GM18499 (cell line): ENCODE measurements at regions not wholly inside any gene's neighbourhood (a gene's known extent, or its start where the extent isn't known, plus 50 kb on each side); places are given as distances from the start of the nearest gene placed in this dataset.
"Not testable (repeated sequence)": the region's sequence is repeated elsewhere in the genome, so short reads cannot be mapped to it uniquely, and the experiment has no call there.

Experiments
- ATAC-seq: cut with Tn5 transposase; IDR thresholded peaks from one replicate; pipeline ENCODE4 v1.9.1; 2021; ENCODE audit warnings: moderate number of reproducible peaks; ENCODE audit not compliant: insufficient read depth, unreplicated experiment

DNA sequence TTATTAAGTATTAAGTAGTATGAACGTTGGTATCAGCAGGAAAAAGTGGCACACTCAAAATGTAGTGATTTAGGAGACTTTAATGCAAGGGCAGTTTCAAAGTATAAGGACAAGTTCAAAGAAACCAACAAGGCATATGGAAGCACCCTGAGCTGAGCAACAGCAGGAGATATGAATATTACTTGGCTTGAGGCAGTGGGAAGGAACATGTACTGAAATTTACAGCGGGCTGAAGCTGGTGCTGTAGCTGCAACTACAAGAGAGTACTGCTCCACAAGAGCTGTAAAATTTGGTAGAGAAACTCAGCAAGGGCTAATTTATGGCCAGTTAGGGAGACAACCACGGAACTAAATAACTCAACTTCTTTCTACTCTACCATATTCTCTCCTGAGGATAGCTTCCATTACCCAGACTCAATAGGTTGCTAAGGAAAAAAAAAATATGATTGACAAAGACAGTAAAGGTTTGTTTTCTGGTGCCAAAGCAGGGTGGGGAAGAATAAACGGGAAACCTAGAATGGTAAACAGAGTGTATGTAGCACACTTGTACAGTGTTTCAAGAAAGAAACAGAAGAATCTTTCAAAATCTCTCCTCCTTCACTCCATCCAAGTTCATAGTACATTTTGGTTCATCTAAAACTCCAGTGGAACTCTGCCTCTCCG lies 487.8 kb upstream of the MGAT4C start:
- ATAC-seq, result no peak

DNA sequence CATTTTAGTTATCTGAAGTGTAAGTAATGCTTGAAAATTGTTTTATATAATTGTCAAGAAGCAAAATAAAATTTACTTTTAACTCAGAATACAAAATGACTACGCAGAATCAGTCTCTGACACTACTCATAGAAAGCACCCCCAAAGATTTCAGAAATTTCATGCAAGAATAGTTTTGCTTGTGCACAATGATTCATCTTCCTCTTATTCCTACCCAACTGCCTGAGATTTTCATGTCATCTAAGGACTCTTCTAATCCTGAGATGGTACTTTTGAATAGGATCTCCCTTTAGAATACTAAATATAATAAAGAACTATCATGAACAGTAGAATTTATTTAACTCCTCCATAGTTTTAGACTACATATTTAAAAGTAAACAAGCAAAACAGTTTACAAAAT lies 485.3 kb upstream of the MGAT4C start:
- ATAC-seq, result no peak

DNA sequence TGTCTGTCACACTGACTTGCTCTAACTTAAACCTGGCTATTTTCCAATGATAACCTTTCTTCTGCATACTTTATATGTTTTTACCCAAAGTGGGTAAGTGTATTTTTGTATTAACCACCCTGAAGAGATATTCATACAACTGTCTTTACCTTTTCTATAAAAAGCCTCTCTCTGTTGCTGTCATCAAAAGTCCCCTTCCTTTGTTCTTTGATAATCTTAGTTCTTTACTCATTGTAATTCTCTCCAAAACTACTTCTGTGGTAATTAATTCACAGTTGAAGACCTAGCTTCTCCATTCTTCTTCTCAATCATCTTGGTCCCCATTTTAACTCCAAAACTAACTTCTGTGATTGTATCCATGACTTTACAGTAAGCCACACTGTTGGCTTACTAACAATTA lies 479.7 kb upstream of the MGAT4C start:
- ATAC-seq, result no peak

DNA sequence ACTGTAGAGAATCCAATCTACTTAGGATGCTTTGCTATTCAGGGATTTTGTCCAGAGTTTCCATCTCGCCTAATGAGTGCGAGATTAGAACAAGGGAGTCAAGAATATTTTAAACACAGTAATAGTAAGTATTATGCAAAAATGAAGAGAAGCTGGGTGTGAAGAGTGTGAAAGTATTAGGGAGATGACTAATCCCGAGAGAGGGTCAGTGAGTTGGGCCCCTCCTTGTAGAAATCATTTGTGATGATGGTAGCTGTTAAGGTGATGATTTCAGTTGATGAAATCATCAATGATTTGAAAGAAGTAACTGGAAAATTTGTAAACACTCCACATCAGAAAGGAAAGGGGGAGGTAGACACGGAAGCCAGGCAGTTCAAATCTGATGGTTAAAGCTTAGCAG lies 478.9 kb upstream of the MGAT4C start:
- ATAC-seq, result no peak

DNA sequence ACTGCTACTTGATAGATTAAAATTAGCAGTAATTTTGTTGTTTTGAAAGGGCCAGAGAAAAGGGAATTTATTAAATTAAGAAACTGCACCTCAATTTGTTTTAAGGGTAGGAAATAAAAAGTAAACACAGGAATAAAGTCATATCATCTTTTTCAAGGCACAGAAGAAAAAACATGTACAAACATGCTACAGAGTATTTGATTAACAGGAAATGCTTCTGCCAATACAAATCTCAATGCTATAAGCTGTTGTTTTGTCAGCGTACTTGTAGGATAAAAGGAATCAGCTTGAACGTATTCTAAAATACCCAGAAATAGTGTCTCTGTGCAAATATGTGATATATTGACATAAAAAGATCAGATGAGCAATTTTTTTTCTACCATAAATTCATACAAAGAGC lies 474.0 kb upstream of the MGAT4C start:
- ATAC-seq, result no peak

DNA sequence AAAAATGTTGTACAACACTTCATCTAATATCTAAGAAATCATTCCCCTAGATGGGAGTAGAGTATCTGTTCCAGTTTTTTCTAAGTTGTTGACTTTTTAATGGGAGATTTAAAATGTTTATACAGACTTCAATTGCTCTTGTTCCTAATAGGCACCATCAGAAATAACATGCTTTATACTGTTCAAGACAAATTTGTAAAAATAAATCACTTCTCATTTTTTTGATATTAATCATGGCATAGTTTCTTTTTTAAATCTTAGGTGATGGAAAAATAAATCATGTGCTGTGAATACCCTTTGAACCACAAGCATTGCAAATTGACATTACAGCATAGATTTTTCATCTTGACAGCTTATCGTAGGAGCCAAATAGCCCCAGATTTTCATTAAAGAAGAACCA lies 473.5 kb upstream of the MGAT4C start:
- no peak for ATAC-seq

DNA sequence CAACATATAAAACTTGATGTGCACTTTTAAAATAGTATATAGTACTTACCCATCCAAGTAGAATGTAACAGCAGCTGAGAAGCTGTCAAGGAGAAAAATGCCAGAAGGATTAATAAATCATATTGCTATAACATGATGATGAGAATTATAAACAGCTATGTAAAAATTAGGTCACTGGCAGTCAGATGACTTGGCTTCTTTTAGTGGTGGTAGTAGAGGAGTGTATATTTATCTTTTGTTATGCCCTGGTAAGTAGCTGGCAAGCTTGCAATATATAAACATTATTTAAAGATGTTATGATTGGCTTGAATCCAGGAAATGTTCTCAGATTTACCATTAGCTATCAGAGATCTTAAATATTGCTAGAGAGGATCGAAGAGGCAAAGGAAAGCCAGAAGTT lies 471.0 kb upstream of the MGAT4C start:
- no peak for ATAC-seq

DNA sequence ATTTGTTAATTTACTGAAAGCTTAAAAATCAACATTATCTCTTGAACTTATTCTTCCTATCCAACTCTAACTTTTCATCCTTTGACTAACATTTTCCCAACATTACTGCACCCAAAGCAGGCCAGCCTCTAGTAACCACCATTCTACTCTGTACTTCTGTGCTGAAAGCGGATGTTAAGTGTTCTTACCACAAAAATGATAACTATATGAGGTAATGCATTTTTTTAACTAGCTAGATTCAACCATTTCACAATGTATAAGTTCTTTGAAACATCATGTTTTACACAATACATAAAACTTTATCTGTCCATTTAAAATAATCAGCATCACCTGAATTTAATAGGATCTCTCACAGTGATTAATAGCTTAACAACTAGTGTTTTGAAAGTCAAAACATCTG lies 468.5 kb upstream of the MGAT4C start:
- no peak for ATAC-seq

DNA sequence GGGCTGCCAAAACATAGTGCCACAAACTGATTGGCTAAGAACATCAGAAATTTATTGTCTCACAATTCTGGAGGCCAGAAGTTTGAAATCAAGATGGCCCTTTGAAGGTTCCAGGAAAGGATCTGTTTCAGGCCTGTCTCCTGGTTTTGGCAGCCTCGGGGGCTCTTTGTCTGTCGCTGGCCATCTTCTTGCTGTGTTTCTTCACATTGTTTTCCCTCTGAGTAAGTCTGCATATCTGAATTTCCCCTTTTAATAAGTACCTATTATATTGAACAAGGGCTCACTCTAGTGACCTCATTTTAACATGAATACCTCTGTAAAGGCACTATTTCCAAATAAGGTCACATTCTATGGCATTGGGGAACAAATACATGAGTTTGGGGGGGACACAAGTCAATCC lies 467.1 kb upstream of the MGAT4C start:
- no peak for ATAC-seq

DNA sequence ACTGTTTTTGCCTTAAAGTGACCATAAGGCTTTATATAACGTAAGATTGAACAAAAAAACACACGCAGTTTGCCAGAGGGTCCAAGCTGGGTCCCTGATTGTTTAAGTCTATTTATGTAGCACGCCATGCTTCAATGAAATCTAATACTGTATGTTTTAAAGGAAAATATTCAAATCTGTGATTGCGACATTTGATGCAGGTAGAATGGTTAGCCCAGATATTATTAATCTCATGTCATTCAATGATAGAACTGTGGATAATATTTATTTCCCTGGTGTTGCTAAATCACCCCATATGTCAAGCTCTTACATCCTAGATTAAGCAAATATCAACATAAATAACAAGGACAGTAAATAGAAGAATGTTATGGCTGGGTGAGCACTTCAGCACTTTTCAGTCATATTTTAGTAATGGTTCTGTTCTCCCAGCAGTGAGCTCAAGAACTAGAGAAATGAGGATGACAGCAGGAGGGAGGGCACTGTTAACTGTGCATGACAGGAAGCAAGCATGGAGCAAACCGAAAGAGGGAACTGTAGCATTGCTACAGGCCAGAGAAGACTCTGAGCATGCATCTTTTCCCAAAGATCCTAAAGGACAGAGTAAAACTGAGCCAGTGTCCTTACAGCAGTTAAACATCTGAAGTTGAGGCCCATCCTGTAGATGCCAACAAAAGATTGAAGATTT lies 465.7 kb upstream of the MGAT4C start:
- no peak for ATAC-seq

DNA sequence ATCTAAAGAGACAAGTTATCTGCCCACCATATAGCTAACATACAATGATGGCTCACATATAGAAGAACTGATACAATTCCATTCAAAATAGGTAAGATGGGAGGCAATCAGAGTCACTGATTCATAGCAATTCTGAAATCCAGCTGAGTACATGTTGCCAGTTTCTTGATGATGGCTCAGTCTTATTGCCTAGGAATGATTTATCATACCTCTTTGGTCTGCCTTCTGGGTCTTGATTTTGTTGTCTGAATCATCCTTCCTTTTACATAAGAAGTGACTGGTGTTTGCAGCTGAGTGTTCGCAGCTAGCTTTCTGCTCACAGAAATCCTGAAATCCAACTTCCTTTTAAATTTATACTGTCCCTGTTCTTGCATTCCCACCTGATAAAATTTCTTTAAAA lies 463.2 kb upstream of the MGAT4C start:
- ATAC-seq, result no peak

DNA sequence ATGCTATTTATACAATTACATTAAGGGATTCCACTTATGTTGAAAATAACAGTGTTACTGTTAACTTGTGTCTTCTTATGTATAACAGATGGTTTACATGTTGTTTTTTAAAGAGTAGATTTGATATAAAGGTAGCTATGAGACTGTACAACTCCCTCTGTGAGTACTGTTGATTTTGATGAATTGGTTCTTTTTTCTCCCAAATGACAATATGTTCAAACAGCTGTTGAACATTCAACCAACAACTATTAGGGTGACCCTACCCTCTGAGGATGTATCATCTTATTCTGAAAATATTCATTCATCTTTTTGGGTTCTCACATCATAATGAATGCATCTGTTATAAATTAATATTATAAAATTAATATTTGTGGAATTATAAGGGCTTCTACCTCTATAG lies 456.9 kb upstream of the MGAT4C start:
- ATAC-seq, result no peak

DNA sequence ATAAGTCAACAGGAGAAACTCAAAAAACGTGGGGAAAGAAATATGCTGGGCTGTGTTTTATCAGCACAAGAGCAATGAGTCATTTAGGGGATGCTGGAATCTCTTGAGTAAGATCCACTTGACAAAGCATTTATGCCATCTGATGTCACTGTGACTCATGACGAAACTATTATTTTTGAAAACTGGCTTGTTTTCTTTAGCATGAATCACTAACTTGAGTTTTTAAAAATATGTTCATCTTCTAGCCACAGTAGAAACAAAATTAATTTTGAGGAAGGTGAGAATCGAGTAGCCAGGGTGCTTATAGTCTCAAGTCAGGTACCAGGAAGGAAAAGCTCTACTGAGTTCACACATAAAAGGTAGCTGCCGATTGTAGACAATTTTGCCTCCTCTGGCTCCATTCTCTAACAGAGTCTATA lies 456.2 kb upstream of the MGAT4C start:
- ATAC-seq, result no peak

DNA sequence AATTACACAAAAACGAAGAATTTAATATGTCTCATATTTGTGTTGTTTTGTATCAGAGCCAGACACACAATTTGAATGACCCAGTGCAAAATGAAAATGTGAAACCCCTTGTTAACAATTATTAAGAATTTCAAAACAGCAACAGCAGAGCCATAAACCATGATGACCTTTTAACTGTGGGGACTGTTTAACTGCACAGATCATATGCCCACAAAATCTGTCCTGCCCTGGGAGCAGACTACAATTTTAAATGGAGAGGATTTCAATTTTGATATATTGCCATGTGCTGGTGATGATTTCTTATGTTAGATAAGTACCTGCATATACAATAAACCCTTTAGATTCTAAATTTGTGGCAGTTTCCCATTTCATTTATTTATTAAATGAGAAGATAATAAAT lies 455.5 kb upstream of the MGAT4C start:
- ATAC-seq, result no peak

DNA sequence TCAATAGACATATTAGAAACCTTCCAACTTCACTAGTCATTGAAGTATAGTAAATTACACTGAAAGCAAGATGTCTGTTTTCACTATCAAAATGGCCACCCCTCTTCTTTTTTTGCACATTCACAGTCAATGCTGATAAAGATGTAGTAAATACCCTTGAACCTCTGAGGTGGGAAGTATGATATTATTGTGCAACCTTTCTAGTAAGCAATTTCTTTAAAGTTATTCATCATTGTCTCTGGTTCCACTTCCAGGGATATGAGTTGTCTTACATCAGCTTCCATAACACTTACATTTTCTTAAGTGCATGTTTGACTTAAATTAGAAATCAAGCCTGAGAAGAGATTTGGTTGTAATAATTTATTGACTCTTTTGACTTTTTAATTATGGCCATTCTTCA lies 453.9 kb upstream of the MGAT4C start:
- ATAC-seq, result no peak

DNA sequence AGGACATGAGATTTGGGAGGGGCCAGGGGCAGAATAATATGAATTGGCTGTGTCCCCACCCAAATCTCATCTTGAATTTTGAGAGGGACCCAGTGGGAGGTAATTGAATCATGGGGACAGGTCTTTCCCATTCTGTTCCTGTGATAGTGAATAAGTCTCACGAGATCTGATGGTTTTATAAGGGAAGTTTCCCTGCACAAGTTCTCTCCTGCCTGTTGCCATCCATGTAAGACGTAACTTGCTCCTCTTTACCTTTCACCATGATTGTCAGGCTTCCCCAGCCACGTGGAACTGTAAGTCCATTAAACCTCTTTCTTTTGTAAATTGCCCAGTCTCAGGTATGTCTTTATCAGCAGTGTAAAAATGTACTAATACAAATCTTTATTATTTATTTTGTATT lies 452.8 kb upstream of the MGAT4C start:
- ATAC-seq, result not testable (repeated sequence)

DNA sequence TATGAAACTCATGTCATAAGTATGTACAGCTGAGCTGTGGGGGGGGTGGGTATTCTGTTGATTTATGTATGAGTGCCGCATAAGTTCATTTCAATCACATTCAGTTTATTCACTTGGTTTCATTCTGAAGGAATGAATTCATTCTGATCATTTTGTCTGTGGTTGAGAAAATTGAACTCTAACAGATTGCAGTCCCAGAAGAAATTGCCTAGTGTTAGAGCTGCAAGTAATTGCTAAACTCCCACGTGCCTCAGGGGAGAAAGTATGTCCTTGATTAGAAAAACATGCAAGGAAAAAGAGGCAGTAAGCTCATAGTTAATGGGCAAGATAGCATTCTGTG lies 442.4 kb upstream of the MGAT4C start:
- ATAC-seq, result no peak

DNA sequence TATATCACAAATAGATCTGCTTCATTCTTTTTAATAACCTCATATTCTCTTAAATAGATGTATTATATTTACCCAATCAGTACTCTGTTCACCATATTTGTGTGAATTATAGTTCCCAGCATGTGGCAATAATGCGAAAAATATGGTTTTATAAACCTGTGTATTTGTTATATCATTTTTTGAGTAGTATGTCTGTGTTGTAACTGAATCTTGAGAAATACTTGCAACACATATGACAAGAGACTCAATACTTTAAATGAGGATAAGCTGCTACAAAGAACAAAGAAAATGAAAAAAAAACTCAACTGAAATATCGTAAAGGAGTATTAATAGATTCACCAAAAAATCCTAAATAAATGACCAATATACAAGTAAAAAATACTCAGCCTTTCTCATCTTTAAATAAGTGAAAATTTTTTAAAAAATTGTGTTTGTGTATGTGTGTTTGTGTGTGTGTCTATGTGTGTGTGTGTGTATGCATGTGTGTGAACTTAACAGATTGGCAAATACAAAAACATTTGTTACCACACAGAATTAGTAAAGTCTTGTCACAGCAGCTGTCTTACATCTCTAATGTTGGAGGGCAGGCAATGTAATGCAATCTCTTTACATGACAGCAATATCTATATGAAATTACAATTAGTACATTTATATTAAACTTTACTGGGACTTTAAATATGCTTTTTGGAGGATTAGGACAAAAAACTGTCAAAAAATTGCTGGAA lies 441.9 kb upstream of the MGAT4C start:
- no peak for ATAC-seq

DNA sequence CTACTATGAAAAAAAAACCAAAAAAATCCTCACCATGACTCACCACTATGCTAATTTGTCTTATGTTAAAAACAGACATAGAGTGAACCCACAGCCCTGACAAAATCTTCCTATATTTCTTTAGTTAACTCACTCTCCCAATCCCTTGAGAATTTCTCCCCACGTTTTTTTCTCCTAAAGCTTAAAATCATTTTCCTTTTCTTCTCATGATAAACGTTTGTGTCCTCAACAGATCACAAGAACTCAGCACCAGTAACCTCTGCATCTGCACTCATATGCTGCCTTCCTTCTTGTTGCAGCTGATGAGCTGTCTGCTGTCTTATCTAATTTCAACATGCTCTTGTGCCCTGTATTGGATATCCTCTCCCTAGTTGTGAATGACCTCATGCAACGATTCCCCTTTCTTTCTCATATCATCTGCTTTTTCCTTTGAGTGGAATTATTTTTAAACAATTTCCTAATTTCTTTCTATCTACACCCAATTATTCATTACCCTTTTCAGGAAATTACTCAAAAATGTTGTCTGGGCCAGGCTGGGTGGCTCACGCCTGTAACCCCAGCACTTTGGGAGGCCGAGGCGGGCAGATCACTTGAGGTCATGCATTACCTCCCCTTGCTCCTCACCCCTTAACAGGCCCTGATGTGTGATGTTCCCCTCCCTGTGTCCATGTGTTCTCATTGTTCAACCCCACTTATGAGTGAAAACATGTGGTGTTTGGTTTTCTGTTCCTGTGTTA lies 427.5 kb upstream of the MGAT4C start:
- ATAC-seq, result no peak

DNA sequence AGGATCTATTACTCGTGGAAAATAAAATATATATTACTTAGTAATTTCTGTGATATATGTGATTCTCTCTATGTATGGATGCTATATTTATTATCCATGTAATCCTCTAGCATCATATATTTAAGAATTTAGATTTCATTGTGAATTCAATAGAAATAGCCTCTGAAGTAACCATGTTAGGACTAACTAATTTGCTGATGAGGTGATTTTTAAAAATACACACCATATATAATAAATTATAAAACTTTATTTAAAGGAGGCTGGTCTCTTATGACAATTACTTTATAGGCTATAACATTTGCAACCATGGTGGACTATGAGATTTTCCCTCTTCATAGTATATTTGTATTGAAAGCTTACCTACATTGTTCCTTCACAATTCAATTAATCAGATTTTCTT lies 424.9 kb upstream of the MGAT4C start:
- ATAC-seq, result no peak

DNA sequence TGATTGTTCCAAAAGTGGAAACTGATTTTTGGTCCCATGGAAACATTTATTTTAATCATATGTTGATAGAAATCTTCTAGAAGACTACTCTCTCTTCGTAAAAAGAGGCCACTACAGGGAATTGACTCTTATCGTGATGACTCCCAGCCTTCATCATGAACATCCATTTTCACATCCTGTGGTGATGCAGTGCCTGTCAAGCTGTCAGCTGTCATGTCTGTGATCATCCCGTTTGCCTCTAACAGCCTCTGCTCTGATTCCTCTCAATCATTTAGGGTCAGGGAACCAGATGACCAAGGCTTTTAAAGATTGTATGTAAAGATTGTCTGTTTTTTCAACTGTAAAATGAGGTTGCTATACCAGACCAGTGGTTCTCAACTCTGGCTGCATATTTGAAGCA lies 419.0 kb upstream of the MGAT4C start:
- no peak for ATAC-seq
